ENCODE measurements at regions not wholly inside any gene's neighbourhood (a gene's known extent, or its start where the extent isn't known, plus 50 kb on each side); places are given as distances from the start of the nearest gene placed in this dataset.
"Not testable (repeated sequence)": the region's sequence is repeated elsewhere in the genome, so short reads cannot be mapped to it uniquely, and the experiment has no call there.

- DNase-seq (ENCODE audit: low spot score); in situ Hi-C loops (cut with MboI; ENCODE audit: low pct_unique_long_range_greater_than_20kb, low sequenced_read_pairs, unreplicated experiment): not testable (repeated sequence)
These were observed 115.0 kb upstream of the NBPF11 start for GRCh38 chr1:148267066-148267465.

- no peak for TF ChIP-seq CTCF (IDR thresholded peaks at IDR 0.05; ENCODE audit: extremely low read depth, insufficient read depth, missing control alignments)
- in situ Hi-C loops (cut with MboI; ENCODE audit: low pct_unique_long_range_greater_than_20kb, low sequenced_read_pairs, unreplicated experiment) = no loop called here
- no peak for DNase-seq (ENCODE audit: low spot score)
These were observed 112.5 kb upstream of the NBPF11 start for GRCh38 chr1:148264374-148265276.

GRCh38 chr1:148263906-148264255, 111.8 kb upstream of the NBPF11 start:
- in situ Hi-C loops (cut with MboI; ENCODE audit: low pct_unique_long_range_greater_than_20kb, low sequenced_read_pairs, unreplicated experiment) = no loop called here
- no peak for TF ChIP-seq CTCF (IDR thresholded peaks at IDR 0.05; ENCODE audit: extremely low read depth, insufficient read depth, missing control alignments)
- no peak for DNase-seq (ENCODE audit: low spot score)

- DNase-seq (ENCODE audit: low spot score) = peak; percentile 74
- in situ Hi-C loops (cut with MboI; ENCODE audit: low pct_unique_long_range_greater_than_20kb, low sequenced_read_pairs, unreplicated experiment) = no loop called here
- no peak for TF ChIP-seq CTCF (IDR thresholded peaks at IDR 0.05; ENCODE audit: extremely low read depth, insufficient read depth, missing control alignments)
These were observed 111.2 kb upstream of the NBPF11 start for GRCh38 chr1:148263128-148263905.

GRCh38 chr1:148261684-148262083, 109.6 kb upstream of the NBPF11 start:
- in situ Hi-C loops (cut with MboI; ENCODE audit: low pct_unique_long_range_greater_than_20kb, low sequenced_read_pairs, unreplicated experiment); DNase-seq (ENCODE audit: low spot score): not testable (repeated sequence)

GRCh38 chr1:148257886-148258285, 105.8 kb upstream of the NBPF11 start:
- in situ Hi-C loops (cut with MboI; ENCODE audit: low pct_unique_long_range_greater_than_20kb, low sequenced_read_pairs, unreplicated experiment); DNase-seq (ENCODE audit: low spot score): not testable (repeated sequence)

GRCh38 chr1:148254611-148255429, 102.7 kb upstream of the NBPF11 start:
- peak; percentile 59 for TF ChIP-seq CTCF (IDR thresholded peaks at IDR 0.05; ENCODE audit: extremely low read depth, insufficient read depth, missing control alignments)
- DNase-seq (ENCODE audit: low spot score); in situ Hi-C loops (cut with MboI; ENCODE audit: low pct_unique_long_range_greater_than_20kb, low sequenced_read_pairs, unreplicated experiment): not testable (repeated sequence)

- DNase-seq (ENCODE audit: low spot score); in situ Hi-C loops (cut with MboI; ENCODE audit: low pct_unique_long_range_greater_than_20kb, low sequenced_read_pairs, unreplicated experiment): not testable (repeated sequence)
These were observed 101.7 kb upstream of the NBPF11 start for GRCh38 chr1:148253808-148254207.

- DNase-seq (ENCODE audit: low spot score); in situ Hi-C loops (cut with MboI; ENCODE audit: low pct_unique_long_range_greater_than_20kb, low sequenced_read_pairs, unreplicated experiment): not testable (repeated sequence)
These were observed 96.7 kb upstream of the NBPF11 start for GRCh38 chr1:148248798-148249197.

- in situ Hi-C loops (cut with MboI; ENCODE audit: low pct_unique_long_range_greater_than_20kb, low sequenced_read_pairs, unreplicated experiment); DNase-seq (ENCODE audit: low spot score): not testable (repeated sequence)
These were observed 94.3 kb upstream of the NBPF11 start for GRCh38 chr1:148246258-148246861.

- DNase-seq (ENCODE audit: low spot score); in situ Hi-C loops (cut with MboI; ENCODE audit: low pct_unique_long_range_greater_than_20kb, low sequenced_read_pairs, unreplicated experiment): not testable (repeated sequence)
These were observed 93.8 kb upstream of the NBPF11 start for GRCh38 chr1:148245843-148246242.

GRCh38 chr1:148245443-148245842, 93.4 kb upstream of the NBPF11 start:
- DNase-seq (ENCODE audit: low spot score); in situ Hi-C loops (cut with MboI; ENCODE audit: low pct_unique_long_range_greater_than_20kb, low sequenced_read_pairs, unreplicated experiment): not testable (repeated sequence)

Data from GM13977 (cell line).